ENCODE measurements at regions not wholly inside any gene's neighbourhood (a gene's known extent, or its start where the extent isn't known, plus 50 kb on each side); places are given as distances from the start of the nearest gene placed in this dataset.

DNA sequence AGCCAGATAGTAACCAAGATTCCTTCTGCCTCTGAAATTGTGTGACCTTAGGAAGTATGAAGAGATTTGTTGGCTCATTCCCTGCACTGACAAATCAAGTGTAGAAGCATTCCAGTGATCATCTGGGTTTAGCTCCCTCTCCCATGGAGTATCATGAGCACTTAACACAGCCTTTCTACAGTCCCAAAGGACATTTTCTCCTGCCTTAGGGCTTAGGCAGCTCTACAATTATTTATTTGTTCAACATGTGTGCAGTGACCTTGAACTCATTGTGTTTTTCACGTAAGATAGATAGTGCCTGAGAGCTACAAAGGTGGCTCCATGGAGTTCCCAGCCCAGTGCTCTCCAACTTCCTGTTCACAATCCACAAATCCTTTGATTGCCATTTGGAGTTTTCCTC is 94.8 kb upstream of the FAT3 start:
- intact Hi-C loops (cut with micrococcal nuclease; ENCODE audit: unreplicated experiment) (no loop called here), in situ Hi-C loops (cut with HindIII; ENCODE audit: low pct_unique_long_range_greater_than_20kb, low sequenced_read_pairs) (no loop called here)
- POLR2A ChIA-PET: no interaction called here
- Histone ChIP-seq H3K9me3 (ENCODE audit: control insufficient read depth, insufficient read depth, low read depth, low read length) (no peaks in the 10 kb centered on the region), H3K27me3 (ENCODE audit: control insufficient read depth, insufficient read depth, low read length) (no peaks in the 10 kb centered on the region), H3K4me3 (ENCODE audit: low read depth in 2 of 2, low read length in 2 of 2) (no peak overlapping the region), H3K4me1 (ENCODE audit: control insufficient read depth, insufficient read depth, low read length) (no peaks in the 10 kb centered on the region), H3K27ac (ENCODE audit: low read length) (no peak overlapping the region), H3K36me3 (ENCODE audit: control insufficient read depth, insufficient read depth, low read length) (no peaks in the 10 kb centered on the region)
- no peak for ATAC-seq
- TF ChIP-seq, protein P1, sequence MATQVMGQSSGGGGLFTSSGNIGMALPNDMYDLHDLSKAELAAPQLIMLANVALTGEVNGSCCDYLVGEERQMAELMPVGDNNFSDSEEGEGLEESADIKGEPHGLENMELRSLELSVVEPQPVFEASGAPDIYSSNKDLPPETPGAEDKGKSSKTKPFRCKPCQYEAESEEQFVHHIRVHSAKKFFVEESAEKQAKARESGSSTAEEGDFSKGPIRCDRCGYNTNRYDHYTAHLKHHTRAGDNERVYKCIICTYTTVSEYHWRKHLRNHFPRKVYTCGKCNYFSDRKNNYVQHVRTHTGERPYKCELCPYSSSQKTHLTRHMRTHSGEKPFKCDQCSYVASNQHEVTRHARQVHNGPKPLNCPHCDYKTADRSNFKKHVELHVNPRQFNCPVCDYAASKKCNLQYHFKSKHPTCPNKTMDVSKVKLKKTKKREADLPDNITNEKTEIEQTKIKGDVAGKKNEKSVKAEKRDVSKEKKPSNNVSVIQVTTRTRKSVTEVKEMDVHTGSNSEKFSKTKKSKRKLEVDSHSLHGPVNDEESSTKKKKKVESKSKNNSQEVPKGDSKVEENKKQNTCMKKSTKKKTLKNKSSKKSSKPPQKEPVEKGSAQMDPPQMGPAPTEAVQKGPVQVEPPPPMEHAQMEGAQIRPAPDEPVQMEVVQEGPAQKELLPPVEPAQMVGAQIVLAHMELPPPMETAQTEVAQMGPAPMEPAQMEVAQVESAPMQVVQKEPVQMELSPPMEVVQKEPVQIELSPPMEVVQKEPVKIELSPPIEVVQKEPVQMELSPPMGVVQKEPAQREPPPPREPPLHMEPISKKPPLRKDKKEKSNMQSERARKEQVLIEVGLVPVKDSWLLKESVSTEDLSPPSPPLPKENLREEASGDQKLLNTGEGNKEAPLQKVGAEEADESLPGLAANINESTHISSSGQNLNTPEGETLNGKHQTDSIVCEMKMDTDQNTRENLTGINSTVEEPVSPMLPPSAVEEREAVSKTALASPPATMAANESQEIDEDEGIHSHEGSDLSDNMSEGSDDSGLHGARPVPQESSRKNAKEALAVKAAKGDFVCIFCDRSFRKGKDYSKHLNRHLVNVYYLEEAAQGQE (IDR thresholded peaks at IDR 0.05; ENCODE audit: insufficient read depth in 1 of 2, low read depth in 2 of 2, low read length in 1 of 2): no peak
- TF ChIP-seq, protein P2, sequence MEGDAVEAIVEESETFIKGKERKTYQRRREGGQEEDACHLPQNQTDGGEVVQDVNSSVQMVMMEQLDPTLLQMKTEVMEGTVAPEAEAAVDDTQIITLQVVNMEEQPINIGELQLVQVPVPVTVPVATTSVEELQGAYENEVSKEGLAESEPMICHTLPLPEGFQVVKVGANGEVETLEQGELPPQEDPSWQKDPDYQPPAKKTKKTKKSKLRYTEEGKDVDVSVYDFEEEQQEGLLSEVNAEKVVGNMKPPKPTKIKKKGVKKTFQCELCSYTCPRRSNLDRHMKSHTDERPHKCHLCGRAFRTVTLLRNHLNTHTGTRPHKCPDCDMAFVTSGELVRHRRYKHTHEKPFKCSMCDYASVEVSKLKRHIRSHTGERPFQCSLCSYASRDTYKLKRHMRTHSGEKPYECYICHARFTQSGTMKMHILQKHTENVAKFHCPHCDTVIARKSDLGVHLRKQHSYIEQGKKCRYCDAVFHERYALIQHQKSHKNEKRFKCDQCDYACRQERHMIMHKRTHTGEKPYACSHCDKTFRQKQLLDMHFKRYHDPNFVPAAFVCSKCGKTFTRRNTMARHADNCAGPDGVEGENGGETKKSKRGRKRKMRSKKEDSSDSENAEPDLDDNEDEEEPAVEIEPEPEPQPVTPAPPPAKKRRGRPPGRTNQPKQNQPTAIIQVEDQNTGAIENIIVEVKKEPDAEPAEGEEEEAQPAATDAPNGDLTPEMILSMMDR (IDR thresholded peaks at IDR 0.05): no peak
- TF ChIP-seq TCF7L2 (IDR thresholded peaks at IDR 0.05; ENCODE audit: low read depth, low read length): no peak
- no peak for TF ChIP-seq SIN3A (IDR thresholded peaks at IDR 0.05; ENCODE audit: borderline replicate concordance, insufficient read depth, low read depth, low read length)
- no peak for TF ChIP-seq POLR2AphosphoS5 (IDR thresholded peaks at IDR 0.05; ENCODE audit: low read depth, low read length)
- no TSS peak for BruUV-seq (replicated peaks)
- no peak for DNase-seq (ENCODE audit: low read depth, low spot score)
- CTCF ChIA-PET: no interaction called here

DNA sequence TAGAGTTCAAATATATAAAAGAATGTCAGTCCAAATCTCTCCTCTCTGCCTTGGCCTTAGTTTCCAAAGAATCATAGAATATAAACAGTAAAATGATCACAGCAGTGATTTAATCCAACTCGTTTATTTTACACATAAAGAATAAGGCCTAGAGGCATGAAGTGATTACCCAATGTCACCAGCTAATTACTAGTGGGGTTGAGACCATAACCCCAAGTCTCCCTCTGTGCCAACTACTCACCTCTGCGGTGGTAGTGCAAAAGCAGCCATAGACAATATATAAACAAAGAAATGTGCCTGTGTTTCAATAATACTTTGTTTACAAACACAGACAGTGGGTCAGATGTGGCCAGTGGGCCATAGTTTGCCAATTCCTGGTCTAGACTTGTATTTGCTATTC is 96.6 kb upstream of the FAT3 start:
- no peaks in the 10 kb centered on the region for H3K4me1 ChIP-seq (ENCODE audit: control insufficient read depth, insufficient read depth, low read length)
- DNase-seq (ENCODE audit: low read depth, low spot score): no peak
- in situ Hi-C loops (cut with HindIII; ENCODE audit: low pct_unique_long_range_greater_than_20kb, low sequenced_read_pairs) (no loop called here), intact Hi-C loops (cut with micrococcal nuclease; ENCODE audit: unreplicated experiment) (no loop called here)
- CTCF ChIA-PET: no interaction called here
- POLR2A ChIA-PET: no interaction called here
- no peak for ATAC-seq
- no peak overlapping the region for H3K4me3 ChIP-seq (ENCODE audit: low read depth in 2 of 2, low read length in 2 of 2)
- H3K27ac ChIP-seq (ENCODE audit: low read length): no peak overlapping the region
- H3K36me3 ChIP-seq (ENCODE audit: control insufficient read depth, insufficient read depth, low read length): no peaks in the 10 kb centered on the region
- BruUV-seq (replicated peaks): no TSS peak
- no peaks in the 10 kb centered on the region for H3K27me3 ChIP-seq (ENCODE audit: control insufficient read depth, insufficient read depth, low read length)
- TF ChIP-seq, protein P2 (IDR thresholded peaks at IDR 0.05): no peak
- no peak for TF ChIP-seq TCF7L2 (IDR thresholded peaks at IDR 0.05; ENCODE audit: low read depth, low read length)
- TF ChIP-seq, protein P1 (IDR thresholded peaks at IDR 0.05; ENCODE audit: insufficient read depth in 1 of 2, low read depth in 2 of 2, low read length in 1 of 2): no peak
- no peak for TF ChIP-seq POLR2AphosphoS5 (IDR thresholded peaks at IDR 0.05; ENCODE audit: low read depth, low read length)
- TF ChIP-seq SIN3A (IDR thresholded peaks at IDR 0.05; ENCODE audit: borderline replicate concordance, insufficient read depth, low read depth, low read length): no peak
- H3K9me3 ChIP-seq (ENCODE audit: control insufficient read depth, insufficient read depth, low read depth, low read length): no peaks in the 10 kb centered on the region
